AG09319 (cell line): ENCODE measurements at regions not wholly inside any gene's neighbourhood (a gene's known extent, or its start where the extent isn't known, plus 50 kb on each side); places are given as distances from the start of the nearest gene placed in this dataset.

ENCODE experiments used
- DNase-seq: peaks from one replicate; pipeline ENCODE4 v3.0.0-alpha.2; 2010; ENCODE audit warnings: low read depth; ENCODE audit errors: extremely low read depth
- CTCF ChIP-seq: IDR thresholded peaks from 2 replicates; pipeline ENCODE4 v1.5.1; 2011; ENCODE audit warnings: low read depth, mild to moderate bottlenecking, inconsistent platforms, low read length, moderate library complexity

GRCh38 chr1:57512386-57512785, 88.5 kb upstream of the DAB1 start:
- DNase-seq: no peak
- TF ChIP-seq CTCF: no peak

GRCh38 chr1:57506941-57507340, 83.1 kb upstream of the DAB1 start:
- no peak for TF ChIP-seq CTCF
- no peak for DNase-seq

GRCh38 chr1:57503337-57503736, 79.5 kb upstream of the DAB1 start:
- no peak for TF ChIP-seq CTCF
- DNase-seq: no peak

- no peak for TF ChIP-seq CTCF
- DNase-seq: no peak
Measured at GRCh38 chr1:57500136-57500830, 76.4 kb upstream of the DAB1 start.

GRCh38 chr1:57494530-57495079, 70.7 kb upstream of the DAB1 start:
- TF ChIP-seq CTCF: no peak
- DNase-seq: no peak

GRCh38 chr1:57492586-57493226, 68.8 kb upstream of the DAB1 start:
- no peak for TF ChIP-seq CTCF
- no peak for DNase-seq

- DNase-seq: no peak
- no peak; the same call in 1 of the 2 replicates for TF ChIP-seq CTCF
Measured at GRCh38 chr1:57489358-57490036, 65.6 kb upstream of the DAB1 start.
